ENCODE measurements at regions not wholly inside any gene's neighbourhood (a gene's known extent, or its start where the extent isn't known, plus 50 kb on each side); places are given as distances from the start of the nearest gene placed in this dataset.
"Not testable (repeated sequence)": the region's sequence is repeated elsewhere in the genome, so short reads cannot be mapped to it uniquely, and the experiment has no call there.

GRCh38 chr15:98546329-98546728 is 102.0 kb upstream of the IGF1R start:
- POLR2A ChIA-PET, result no interaction called here
- no peak for DNase-seq
- H3K27me3 ChIP-seq (ENCODE audit: insufficient read depth, low read length, poor library complexity, severe bottlenecking), result peaks cover 4% of the 10 kb centered on the region
- H3K27ac ChIP-seq (ENCODE audit: low read depth, low read length), result no peak overlapping the region
- H3K27me3 Mint-ChIP-seq, result peaks cover 43 to 50% of the 10 kb centered on the region in 2 donors
- no peaks in the 10 kb centered on the region for H3K36me3 ChIP-seq (ENCODE audit: insufficient read depth, low read length)
- H3K4me3 ChIP-seq (ENCODE audit: low read length), result no peak overlapping the region
- H3K4me1 Mint-ChIP-seq, result peaks cover 9 to 19% (median 18%) of the 10 kb centered on the region in 3 donors
- no peaks in the 10 kb centered on the region for H3K9me3 ChIP-seq (ENCODE audit: low read length)
- CTCF ChIA-PET, result no interaction called here
- peaks cover 11% of the 10 kb centered on the region for H3K4me1 ChIP-seq (ENCODE audit: insufficient read depth, low read length)
- H3K4me3 Mint-ChIP-seq, result no peak overlapping the region
- peaks cover 0 to 4% (median 2%) of the 10 kb centered on the region in 5 donors for H3K9me3 Mint-ChIP-seq
- H3K27ac Mint-ChIP-seq, result no peak overlapping the region
- H3K36me3 Mint-ChIP-seq, result peaks cover 0 to 3% (median 0%) of the 10 kb centered on the region in 3 donors

- CTCF ChIA-PET, result no interaction called here
- Histone ChIP-seq H3K27me3 (ENCODE audit: insufficient read depth, low read length, poor library complexity, severe bottlenecking) (peaks cover 4% of the 10 kb centered on the region), H3K9me3 (ENCODE audit: low read length) (no peaks in the 10 kb centered on the region), H3K4me3 (ENCODE audit: low read length) (no peak overlapping the region), H3K36me3 (ENCODE audit: insufficient read depth, low read length) (no peaks in the 10 kb centered on the region), H3K27ac (ENCODE audit: low read depth, low read length) (no peak overlapping the region), H3K4me1 (ENCODE audit: insufficient read depth, low read length) (peaks cover 11% of the 10 kb centered on the region)
- POLR2A ChIA-PET, result no interaction called here
- Mint-ChIP-seq H3K4me3 (peak overlapping the region in 2 of 7 donors; percentile 75 to 79), H3K27ac (no peak overlapping the region), H3K27me3 (peaks cover 46 to 50% of the 10 kb centered on the region in 2 donors), H3K36me3 (peaks cover 0 to 3% (median 0%) of the 10 kb centered on the region in 3 donors), H3K4me1 (peaks cover 9 to 19% (median 18%) of the 10 kb centered on the region in 3 donors), H3K9me3 (peaks cover 0 to 4% (median 2%) of the 10 kb centered on the region in 5 donors)
- no peak for DNase-seq
These were observed 101.1 kb upstream of the IGF1R start for GRCh38 chr15:98547275-98547674.

DNA sequence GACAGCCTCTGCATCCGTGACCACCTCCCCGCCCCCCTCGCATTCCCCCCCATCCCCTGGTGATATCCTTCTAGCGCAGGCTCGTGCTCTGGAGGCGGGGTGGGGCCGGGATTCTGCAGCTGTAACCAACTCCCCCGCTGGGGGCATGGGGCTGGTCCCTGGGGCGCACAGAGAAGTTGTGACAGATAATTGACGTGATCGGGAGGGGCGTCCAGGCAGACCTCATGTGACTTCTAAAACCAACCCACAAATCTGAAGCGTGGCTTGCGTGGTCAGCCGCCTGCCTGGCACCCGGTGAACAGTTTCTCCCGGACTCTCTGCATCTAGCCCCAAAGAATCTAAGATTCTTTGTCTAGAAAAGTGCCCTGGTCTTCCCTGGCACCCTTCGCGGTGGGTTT is 100.6 kb upstream of the IGF1R start:
- Histone ChIP-seq H3K9me3 (ENCODE audit: low read length) (no peaks in the 10 kb centered on the region), H3K36me3 (ENCODE audit: insufficient read depth, low read length) (no peaks in the 10 kb centered on the region), H3K4me3 (ENCODE audit: low read length) (peak overlapping the region; percentile 62), H3K4me1 (ENCODE audit: insufficient read depth, low read length) (peaks cover 11% of the 10 kb centered on the region), H3K27me3 (ENCODE audit: insufficient read depth, low read length, poor library complexity, severe bottlenecking) (peaks cover 4% of the 10 kb centered on the region), H3K27ac (ENCODE audit: low read depth, low read length) (no peak overlapping the region)
- ChIA-PET CTCF (no interaction called here), POLR2A (no interaction called here)
- H3K4me3 Mint-ChIP-seq, result peak overlapping the region; percentile 45 to 79 (median 72)
- peaks cover 9 to 19% (median 18%) of the 10 kb centered on the region in 3 donors for H3K4me1 Mint-ChIP-seq
- no peak for DNase-seq
- peaks cover 0 to 7% (median 2%) of the 10 kb centered on the region in 5 donors for H3K9me3 Mint-ChIP-seq
- peaks cover 0 to 3% (median 0%) of the 10 kb centered on the region in 3 donors for H3K36me3 Mint-ChIP-seq
- peaks cover 44 to 50% of the 10 kb centered on the region in 2 donors for H3K27me3 Mint-ChIP-seq
- no peak overlapping the region for H3K27ac Mint-ChIP-seq

DNA sequence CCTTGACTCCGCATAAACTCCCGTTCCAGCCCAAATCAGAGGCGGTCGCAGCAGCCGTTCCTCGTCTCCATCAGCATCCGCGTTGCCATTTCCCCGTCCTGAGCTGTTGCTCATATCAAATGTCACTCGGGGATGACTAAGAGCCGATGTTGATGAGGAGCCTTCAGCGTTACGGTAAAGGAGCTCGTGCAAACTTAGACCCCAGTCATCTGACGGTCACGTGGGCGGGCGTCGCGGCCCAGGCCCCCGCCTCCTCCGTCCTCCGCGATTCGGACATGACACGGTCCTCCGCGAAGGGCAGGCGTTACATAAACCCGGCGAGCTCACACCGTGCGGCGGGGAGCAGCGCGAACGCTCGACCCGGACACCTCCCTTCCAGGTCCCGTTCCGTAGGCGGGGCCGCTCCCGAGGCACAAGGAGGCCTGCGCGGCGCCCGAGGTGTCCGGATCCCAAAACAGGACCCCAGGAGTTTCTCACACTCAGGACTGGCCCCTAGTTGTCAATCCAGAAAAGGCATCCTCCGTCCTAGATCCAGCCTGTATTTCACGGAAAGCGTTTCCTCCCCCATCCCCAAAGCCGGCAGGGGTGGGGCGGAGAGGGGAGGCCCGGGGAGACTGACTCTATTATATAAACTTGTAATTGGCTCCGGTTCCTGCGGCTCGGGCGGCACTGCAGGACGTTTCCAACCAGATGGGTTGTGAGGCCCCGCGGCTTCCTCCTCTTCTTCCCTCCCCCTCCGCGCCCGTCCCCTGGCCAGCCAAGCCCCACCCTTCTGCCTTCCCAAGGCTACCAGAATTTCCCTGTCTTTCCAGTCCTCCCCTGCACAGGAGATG is 100.0 kb upstream of the IGF1R start:
- peak in 1 of 5 donors; percentile 6 for DNase-seq
- Histone ChIP-seq H3K36me3 (ENCODE audit: insufficient read depth, low read length) (no peaks in the 10 kb centered on the region), H3K4me1 (ENCODE audit: insufficient read depth, low read length) (peaks cover 11% of the 10 kb centered on the region), H3K27ac (ENCODE audit: low read depth, low read length) (no peak overlapping the region), H3K27me3 (ENCODE audit: insufficient read depth, low read length, poor library complexity, severe bottlenecking) (peaks cover 4% of the 10 kb centered on the region), H3K4me3 (ENCODE audit: low read length) (peak overlapping the region; percentile 62), H3K9me3 (ENCODE audit: low read length) (no peaks in the 10 kb centered on the region)
- peaks cover 44 to 50% of the 10 kb centered on the region in 2 donors for H3K27me3 Mint-ChIP-seq
- peak overlapping the region; percentile 45 to 79 (median 72) for H3K4me3 Mint-ChIP-seq
- peaks cover 9 to 19% (median 18%) of the 10 kb centered on the region in 3 donors for H3K4me1 Mint-ChIP-seq
- no peak overlapping the region for H3K27ac Mint-ChIP-seq
- CTCF ChIA-PET, result no interaction called here
- peaks cover 0 to 9% (median 2%) of the 10 kb centered on the region in 5 donors for H3K9me3 Mint-ChIP-seq
- peaks cover 0 to 3% (median 0%) of the 10 kb centered on the region in 3 donors for H3K36me3 Mint-ChIP-seq
- POLR2A ChIA-PET, result no interaction called here

DNA sequence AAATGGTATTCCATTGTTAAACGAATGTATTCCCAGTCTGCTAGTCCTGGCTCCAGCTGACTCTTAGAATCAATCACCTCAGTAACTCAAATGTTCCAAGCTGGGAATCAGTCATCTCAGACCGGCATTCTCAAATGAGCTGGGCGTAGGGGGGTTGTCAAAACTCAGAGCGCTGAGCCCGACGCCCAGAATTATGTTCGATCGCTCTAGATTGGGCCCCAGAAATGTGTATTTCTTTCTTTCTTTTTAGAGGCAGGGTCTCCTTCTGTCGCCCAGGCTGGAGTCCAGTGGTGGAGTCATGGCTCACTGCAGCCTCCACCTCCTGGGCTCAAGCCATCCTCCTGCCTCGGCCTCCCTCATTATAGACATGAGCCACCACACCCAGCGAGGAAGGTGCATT is 99.3 kb upstream of the IGF1R start:
- CTCF ChIA-PET, result no interaction called here
- no peaks in the 10 kb centered on the region for H3K36me3 ChIP-seq (ENCODE audit: insufficient read depth, low read length)

DNA sequence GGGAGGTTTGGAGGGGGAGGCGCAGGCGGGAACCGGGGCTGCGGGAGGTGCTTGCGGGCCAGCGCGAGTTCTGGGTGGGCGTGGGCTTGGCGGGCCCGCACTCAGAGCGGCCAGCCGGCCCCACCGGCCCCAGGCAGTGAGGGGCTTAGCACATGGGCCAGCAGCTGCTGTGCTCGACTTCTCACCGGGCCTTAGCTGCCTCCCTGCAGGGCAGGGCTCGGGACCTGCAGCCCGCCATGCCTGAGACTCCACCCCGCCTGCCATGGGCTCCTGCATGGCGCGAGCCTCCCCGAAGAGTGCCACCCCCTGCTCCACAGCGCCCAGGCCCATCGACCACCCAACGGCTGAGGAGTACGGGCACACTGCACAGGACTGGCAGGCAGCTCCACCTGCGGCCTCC is 98.6 kb upstream of the IGF1R start:
- CTCF ChIA-PET, result no interaction called here
- POLR2A ChIA-PET, result no interaction called here

More for the DNA sequence above, 99.3 kb upstream of the IGF1R start:
- Histone ChIP-seq H3K4me3 (ENCODE audit: low read length) (no peak overlapping the region), H3K27me3 (ENCODE audit: insufficient read depth, low read length, poor library complexity, severe bottlenecking) (peaks cover 4% of the 10 kb centered on the region), H3K9me3 (ENCODE audit: low read length) (no peaks in the 10 kb centered on the region), H3K27ac (ENCODE audit: low read depth, low read length) (no peak overlapping the region), H3K4me1 (ENCODE audit: insufficient read depth, low read length) (peaks cover 11% of the 10 kb centered on the region)
- Mint-ChIP-seq H3K4me3 (peak overlapping the region in 5 of 7 donors; percentile 36 to 79 (median 61)), H3K36me3 (peaks cover 0 to 3% (median 0%) of the 10 kb centered on the region in 3 donors), H3K9me3 (peaks cover 0 to 9% (median 2%) of the 10 kb centered on the region in 5 donors), H3K27me3 (peaks cover 39 to 50% of the 10 kb centered on the region in 2 donors), H3K4me1 (peaks cover 9 to 19% (median 18%) of the 10 kb centered on the region in 3 donors), H3K27ac (no peak overlapping the region)
- POLR2A ChIA-PET, result no interaction called here
- DNase-seq, result no peak

GRCh38 chr15:98550363-98550762 is 98.0 kb upstream of the IGF1R start:
- peaks cover 35 to 47% of the 10 kb centered on the region in 2 donors for H3K27me3 Mint-ChIP-seq
- H3K9me3 ChIP-seq (ENCODE audit: low read length); H3K27ac ChIP-seq (ENCODE audit: low read depth, low read length); H3K4me3 Mint-ChIP-seq; H3K36me3 ChIP-seq (ENCODE audit: insufficient read depth, low read length); H3K4me3 ChIP-seq (ENCODE audit: low read length); CTCF ChIA-PET; H3K27ac Mint-ChIP-seq; POLR2A ChIA-PET; H3K36me3 Mint-ChIP-seq; H3K27me3 ChIP-seq (ENCODE audit: insufficient read depth, low read length, poor library complexity, severe bottlenecking); DNase-seq: not testable (repeated sequence)
- peaks cover 11% of the 10 kb centered on the region for H3K4me1 ChIP-seq (ENCODE audit: insufficient read depth, low read length)
- H3K9me3 Mint-ChIP-seq, result peaks cover 0 to 10% (median 2%) of the 10 kb centered on the region in 5 donors
- H3K4me1 Mint-ChIP-seq, result peaks cover 9 to 19% (median 18%) of the 10 kb centered on the region in 3 donors

More for the DNA sequence above, 98.6 kb upstream of the IGF1R start:
- H3K9me3 Mint-ChIP-seq, result peaks cover 0 to 11% (median 2%) of the 10 kb centered on the region in 5 donors
- Histone ChIP-seq H3K27ac (ENCODE audit: low read depth, low read length) (no peak overlapping the region), H3K4me1 (ENCODE audit: insufficient read depth, low read length) (peaks cover 11% of the 10 kb centered on the region), H3K36me3 (ENCODE audit: insufficient read depth, low read length) (no peaks in the 10 kb centered on the region), H3K9me3 (ENCODE audit: low read length) (no peaks in the 10 kb centered on the region), H3K4me3 (ENCODE audit: low read length) (no peak overlapping the region), H3K27me3 (ENCODE audit: insufficient read depth, low read length, poor library complexity, severe bottlenecking) (peaks cover 4% of the 10 kb centered on the region)
- DNase-seq, result no peak
- peaks cover 0 to 2% (median 0%) of the 10 kb centered on the region in 3 donors for H3K36me3 Mint-ChIP-seq
- H3K4me1 Mint-ChIP-seq, result peaks cover 9 to 19% (median 18%) of the 10 kb centered on the region in 3 donors
- peaks cover 39 to 50% of the 10 kb centered on the region in 2 donors for H3K27me3 Mint-ChIP-seq
- no peak overlapping the region for H3K27ac Mint-ChIP-seq
- no peak overlapping the region for H3K4me3 Mint-ChIP-seq

DNA sequence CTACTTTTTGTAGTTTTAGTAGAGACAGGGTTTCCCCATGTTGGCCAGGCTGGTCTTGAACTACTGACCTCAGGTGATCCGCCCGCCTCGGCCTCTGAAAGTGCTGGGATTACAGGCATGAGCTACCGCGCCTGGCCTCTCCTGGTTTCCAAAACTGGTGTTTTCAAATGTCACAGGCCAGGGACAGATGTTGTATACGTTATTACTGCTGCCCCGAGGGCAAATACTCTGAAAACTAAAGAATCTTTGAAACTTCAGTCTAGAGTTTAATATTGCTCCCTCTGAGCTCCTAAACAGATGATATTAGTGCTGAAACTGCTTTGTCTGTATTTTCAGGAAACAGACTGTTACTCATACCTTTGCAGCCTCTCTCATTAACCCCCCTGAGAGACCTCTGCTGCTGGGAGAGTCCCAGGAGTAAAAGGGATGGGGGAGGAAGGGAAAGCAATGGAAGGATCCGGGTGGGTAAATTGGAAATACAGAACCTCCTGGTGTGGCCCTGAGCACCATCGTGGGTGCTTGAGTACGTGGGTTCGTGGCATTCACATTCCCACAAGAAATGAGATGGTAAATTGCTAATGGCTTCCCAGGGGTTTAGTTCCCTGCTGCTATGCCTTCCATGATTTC is 96.3 kb upstream of the IGF1R start:
- no peak for DNase-seq
- CTCF ChIA-PET, result no interaction called here
- peaks cover 0 to 9% (median 2%) of the 10 kb centered on the region in 5 donors for H3K9me3 Mint-ChIP-seq
- Histone ChIP-seq H3K27me3 (ENCODE audit: insufficient read depth, low read length, poor library complexity, severe bottlenecking) (peaks cover 4% of the 10 kb centered on the region), H3K27ac (ENCODE audit: low read depth, low read length) (no peak overlapping the region), H3K4me3 (ENCODE audit: low read length) (no peak overlapping the region), H3K36me3 (ENCODE audit: insufficient read depth, low read length) (no peaks in the 10 kb centered on the region), H3K9me3 (ENCODE audit: low read length) (no peaks in the 10 kb centered on the region), H3K4me1 (ENCODE audit: insufficient read depth, low read length) (peaks cover 11% of the 10 kb centered on the region)
- peaks cover 0 to 1% (median 0%) of the 10 kb centered on the region in 3 donors for H3K36me3 Mint-ChIP-seq
- H3K27me3 Mint-ChIP-seq, result peaks cover 27 to 33% of the 10 kb centered on the region in 2 donors
- no peak overlapping the region for H3K4me3 Mint-ChIP-seq
- no peak overlapping the region for H3K27ac Mint-ChIP-seq
- POLR2A ChIA-PET, result no interaction called here
- H3K4me1 Mint-ChIP-seq, result peaks cover 9 to 19% (median 18%) of the 10 kb centered on the region in 3 donors

All from CD8-positive, alpha-beta memory T cell (primary cell).